ENCODE measurements at regions not wholly inside any gene's neighbourhood (a gene's known extent, or its start where the extent isn't known, plus 50 kb on each side); places are given as distances from the start of the nearest gene placed in this dataset.

- TF ChIP-seq CTCF (conservative IDR thresholded peaks at IDR 0.05; ENCODE audit: low read length) (no peak), EZH2phosphoT487 (IDR thresholded peaks at IDR 0.05; ENCODE audit: borderline replicate concordance, low read depth, low read length) (no peak)
Observed at GRCh38 chr2:119069781-119070180, 88.8 kb downstream of the C1QL2 start.

Data from OCI-LY7 (cell line).